GM06990 (cell line): ENCODE measurements at regions not wholly inside any gene's neighbourhood (a gene's known extent, or its start where the extent isn't known, plus 50 kb on each side); places are given as distances from the start of the nearest gene placed in this dataset.

Source experiments
- DNase-seq: peaks from one replicate; pipeline ENCODE4 v3.0.0-alpha.2; 2011; ENCODE audit not compliant: insufficient read length; ENCODE audit errors: extremely low read depth
- H3K27me3 ChIP-seq: replicated peaks from 2 replicates; pipeline ENCODE4 v1.6.0; 2011; ENCODE audit warnings: low read length; ENCODE audit not compliant: control insufficient read depth, insufficient read depth
- H3K36me3 ChIP-seq: 2 replicates; pipeline ENCODE4 v1.5.1; 2011; ENCODE audit warnings: low read length; ENCODE audit not compliant: control insufficient read depth, insufficient read depth
- H3K4me3 ChIP-seq: replicated peaks from 2 replicates; pipeline ENCODE4 v1.5.1; 2011; ENCODE audit warnings: low read depth, mild to moderate bottlenecking, control low read depth, low read length
- TF ChIP-seq, protein P1 (sequence below): IDR thresholded peaks from 2 replicates; pipeline ENCODE4 v1.5.1; 2011; ENCODE audit warnings: low read length, control low read depth, mild to moderate bottlenecking, inconsistent platforms; ENCODE audit not compliant: insufficient read depth, poor library complexity, severe bottlenecking

DNA sequence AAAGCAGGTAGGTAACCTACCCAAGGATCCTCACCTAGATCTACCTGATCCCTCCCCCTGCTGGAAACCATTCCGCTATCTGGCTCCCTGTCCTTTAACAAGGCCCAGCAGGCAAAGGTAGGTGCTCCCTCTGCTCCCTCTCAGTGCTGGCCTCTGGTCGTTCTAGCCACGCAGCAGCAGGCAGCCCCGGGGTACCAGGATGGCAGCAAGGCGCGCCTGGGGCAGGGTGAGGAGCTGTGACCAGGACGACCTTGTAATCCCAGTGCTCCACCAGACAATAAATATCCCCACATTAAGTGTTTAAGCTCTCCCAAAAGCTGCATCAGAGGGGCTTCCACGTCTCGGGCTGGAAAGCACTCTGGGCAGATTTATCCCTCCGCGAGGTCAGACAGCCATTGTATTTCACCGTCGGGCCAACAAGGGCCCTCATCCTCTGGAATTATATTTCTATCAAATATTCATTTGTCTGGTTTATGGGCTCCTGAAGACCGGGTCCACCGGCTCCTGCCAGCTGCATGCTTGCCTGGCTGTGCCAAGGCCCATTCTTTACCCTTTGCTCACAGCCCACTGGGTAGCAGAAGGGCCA, 81.3 kb downstream of the CHST1 start:
- Histone ChIP-seq H3K36me3 (no peaks in the 10 kb centered on the region), H3K27me3 (no peaks in the 10 kb centered on the region; the same call in 1 of the 2 replicates), H3K4me3 (no peak overlapping the region)
- TF ChIP-seq, protein P1, sequence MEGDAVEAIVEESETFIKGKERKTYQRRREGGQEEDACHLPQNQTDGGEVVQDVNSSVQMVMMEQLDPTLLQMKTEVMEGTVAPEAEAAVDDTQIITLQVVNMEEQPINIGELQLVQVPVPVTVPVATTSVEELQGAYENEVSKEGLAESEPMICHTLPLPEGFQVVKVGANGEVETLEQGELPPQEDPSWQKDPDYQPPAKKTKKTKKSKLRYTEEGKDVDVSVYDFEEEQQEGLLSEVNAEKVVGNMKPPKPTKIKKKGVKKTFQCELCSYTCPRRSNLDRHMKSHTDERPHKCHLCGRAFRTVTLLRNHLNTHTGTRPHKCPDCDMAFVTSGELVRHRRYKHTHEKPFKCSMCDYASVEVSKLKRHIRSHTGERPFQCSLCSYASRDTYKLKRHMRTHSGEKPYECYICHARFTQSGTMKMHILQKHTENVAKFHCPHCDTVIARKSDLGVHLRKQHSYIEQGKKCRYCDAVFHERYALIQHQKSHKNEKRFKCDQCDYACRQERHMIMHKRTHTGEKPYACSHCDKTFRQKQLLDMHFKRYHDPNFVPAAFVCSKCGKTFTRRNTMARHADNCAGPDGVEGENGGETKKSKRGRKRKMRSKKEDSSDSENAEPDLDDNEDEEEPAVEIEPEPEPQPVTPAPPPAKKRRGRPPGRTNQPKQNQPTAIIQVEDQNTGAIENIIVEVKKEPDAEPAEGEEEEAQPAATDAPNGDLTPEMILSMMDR: no peak
- DNase-seq: no peak

DNA sequence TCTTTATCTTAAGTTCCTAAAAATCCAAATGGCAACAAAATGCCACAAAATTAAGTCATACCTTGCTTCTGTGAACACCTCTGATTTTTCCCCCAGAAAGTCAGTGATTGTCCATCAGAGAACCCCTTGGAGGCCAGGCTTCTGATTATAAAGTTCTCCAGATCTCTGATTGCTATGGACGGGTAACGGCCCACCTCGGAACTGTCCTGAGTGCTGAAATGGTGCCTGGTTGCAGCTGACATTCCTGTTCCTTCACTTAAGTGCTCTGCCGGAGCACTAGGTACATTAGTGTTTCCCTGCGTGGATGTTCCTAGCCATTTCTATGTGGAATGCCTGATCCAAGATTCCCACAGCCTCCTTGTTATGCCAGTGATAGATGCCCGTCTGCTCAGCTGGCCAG, 85.0 kb downstream of the CHST1 start:
- DNase-seq: no peak
- Histone ChIP-seq H3K36me3 (no peaks in the 10 kb centered on the region), H3K4me3 (no peak overlapping the region), H3K27me3 (0 out of 2 replicates have a peak, but pooled peaks cover 3% of the 10 kb centered on the region)
- TF ChIP-seq, protein P1: no peak

DNA sequence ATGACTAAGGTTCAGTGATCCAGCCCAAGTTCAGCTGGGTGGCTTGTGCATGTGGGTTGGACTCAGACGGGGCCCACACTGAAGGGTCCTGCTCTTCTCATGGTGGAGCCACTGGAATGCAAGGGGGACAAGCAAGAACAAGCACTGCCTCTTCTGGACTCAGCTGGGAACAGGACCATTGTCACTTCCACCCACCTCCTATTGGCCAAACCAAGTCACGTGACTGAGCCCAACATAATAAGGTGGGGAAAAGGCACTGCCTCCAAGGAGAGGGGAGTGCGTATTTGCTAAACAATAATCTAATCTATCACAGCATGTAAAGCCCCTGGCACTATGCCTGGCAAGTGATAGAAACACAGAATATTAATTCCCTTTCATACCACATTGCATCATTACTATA, 87.1 kb downstream of the CHST1 start:
- Histone ChIP-seq H3K4me3 (no peak overlapping the region), H3K36me3 (no peaks in the 10 kb centered on the region), H3K27me3 (0 out of 2 replicates have a peak, but pooled peaks cover 4% of the 10 kb centered on the region)
- no peak for DNase-seq
- TF ChIP-seq, protein P1: no peak

DNA sequence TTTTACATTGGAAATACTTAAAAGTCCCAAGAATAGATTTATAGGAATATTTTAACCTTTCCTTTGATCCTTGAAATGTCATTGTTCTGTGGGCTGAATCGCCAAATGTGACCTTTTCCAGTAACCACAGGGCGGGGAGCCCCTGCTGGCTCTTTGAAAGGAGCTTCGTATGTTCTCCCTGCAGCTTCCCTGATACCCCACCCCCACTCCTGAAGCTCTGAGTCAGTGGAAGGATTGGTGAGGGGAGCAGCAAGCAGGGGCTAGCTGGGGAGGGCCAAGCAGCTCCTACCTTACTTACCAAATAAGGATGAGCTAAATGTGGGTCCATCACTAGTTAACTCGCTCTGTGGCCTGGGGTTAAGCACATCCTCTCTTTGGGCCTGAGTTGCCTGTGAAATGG, 87.7 kb downstream of the CHST1 start:
- TF ChIP-seq, protein P1: no peak
- Histone ChIP-seq H3K36me3 (no peaks in the 10 kb centered on the region), H3K27me3 (0 out of 2 replicates have a peak, but pooled peaks cover 4% of the 10 kb centered on the region), H3K4me3 (no peak overlapping the region)
- no peak for DNase-seq

DNA sequence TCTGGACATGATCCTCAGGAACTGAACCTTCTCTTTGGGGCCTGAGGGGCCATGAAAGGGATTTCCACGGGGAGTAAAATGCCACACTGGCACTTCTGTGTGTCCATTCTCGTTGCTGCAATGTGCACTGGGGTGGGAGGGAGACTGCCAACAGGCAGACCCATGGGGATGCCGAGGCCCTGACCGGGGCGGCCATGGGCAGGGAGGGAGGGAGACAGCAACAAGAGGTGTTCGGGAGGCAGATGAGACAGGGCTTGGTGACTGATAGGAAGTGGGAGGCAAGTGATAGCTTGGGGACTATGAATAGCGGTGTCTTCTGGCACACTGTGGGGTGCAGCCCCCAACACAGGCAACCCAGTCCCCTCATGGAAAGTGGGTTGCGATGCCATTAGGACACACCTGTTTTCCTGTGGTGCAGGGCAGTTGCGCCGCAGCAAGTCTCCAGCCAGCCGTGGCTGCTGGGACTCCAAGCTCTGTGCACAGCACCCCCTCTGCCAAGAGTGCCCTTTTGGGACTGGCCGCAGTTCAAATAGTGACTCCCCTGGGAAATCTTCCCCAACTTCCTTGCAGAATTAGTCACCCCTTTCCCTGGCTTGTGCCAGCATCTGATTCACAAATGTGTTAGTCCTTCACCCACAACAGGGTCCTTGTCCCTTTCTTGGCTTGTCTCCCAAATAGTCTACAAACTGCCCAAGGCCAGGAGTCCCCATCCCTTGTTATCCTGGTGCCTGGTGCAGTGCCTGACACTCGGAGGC, 88.8 kb downstream of the CHST1 start:
- no peak for DNase-seq
- Histone ChIP-seq H3K4me3 (no peak overlapping the region), H3K27me3 (0 out of 2 replicates have a peak, but pooled peaks cover 4% of the 10 kb centered on the region), H3K36me3 (no peaks in the 10 kb centered on the region)
- TF ChIP-seq, protein P1: no peak
